GM06990 (cell line): ENCODE measurements at regions not wholly inside any gene's neighbourhood (a gene's known extent, or its start where the extent isn't known, plus 50 kb on each side); places are given as distances from the start of the nearest gene placed in this dataset.
"Not testable (repeated sequence)": the region's sequence is repeated elsewhere in the genome, so short reads cannot be mapped to it uniquely, and the experiment has no call there.

Experiments
- DNase-seq: peaks from one replicate; pipeline ENCODE4 v3.0.0-alpha.2; 2011; ENCODE audit not compliant: insufficient read length; ENCODE audit errors: extremely low read depth
- H3K27me3 ChIP-seq: replicated peaks from 2 replicates; pipeline ENCODE4 v1.6.0; 2011; ENCODE audit warnings: low read length; ENCODE audit not compliant: control insufficient read depth, insufficient read depth
- H3K36me3 ChIP-seq: 2 replicates; pipeline ENCODE4 v1.5.1; 2011; ENCODE audit warnings: low read length; ENCODE audit not compliant: control insufficient read depth, insufficient read depth
- H3K4me3 ChIP-seq: replicated peaks from 2 replicates; pipeline ENCODE4 v1.5.1; 2011; ENCODE audit warnings: low read depth, mild to moderate bottlenecking, control low read depth, low read length
- TF ChIP-seq, protein P1 (sequence below): IDR thresholded peaks from 2 replicates; pipeline ENCODE4 v1.5.1; 2011; ENCODE audit warnings: low read length, control low read depth, mild to moderate bottlenecking, inconsistent platforms; ENCODE audit not compliant: insufficient read depth, poor library complexity, severe bottlenecking

GRCh38 chr15:77905301-77905920 is 172.1 kb downstream of the TBC1D2B start:
- no peak overlapping the region for H3K4me3 ChIP-seq
- H3K36me3 ChIP-seq, result no peaks in the 10 kb centered on the region
- DNase-seq, result no peak
- TF ChIP-seq, protein P1, sequence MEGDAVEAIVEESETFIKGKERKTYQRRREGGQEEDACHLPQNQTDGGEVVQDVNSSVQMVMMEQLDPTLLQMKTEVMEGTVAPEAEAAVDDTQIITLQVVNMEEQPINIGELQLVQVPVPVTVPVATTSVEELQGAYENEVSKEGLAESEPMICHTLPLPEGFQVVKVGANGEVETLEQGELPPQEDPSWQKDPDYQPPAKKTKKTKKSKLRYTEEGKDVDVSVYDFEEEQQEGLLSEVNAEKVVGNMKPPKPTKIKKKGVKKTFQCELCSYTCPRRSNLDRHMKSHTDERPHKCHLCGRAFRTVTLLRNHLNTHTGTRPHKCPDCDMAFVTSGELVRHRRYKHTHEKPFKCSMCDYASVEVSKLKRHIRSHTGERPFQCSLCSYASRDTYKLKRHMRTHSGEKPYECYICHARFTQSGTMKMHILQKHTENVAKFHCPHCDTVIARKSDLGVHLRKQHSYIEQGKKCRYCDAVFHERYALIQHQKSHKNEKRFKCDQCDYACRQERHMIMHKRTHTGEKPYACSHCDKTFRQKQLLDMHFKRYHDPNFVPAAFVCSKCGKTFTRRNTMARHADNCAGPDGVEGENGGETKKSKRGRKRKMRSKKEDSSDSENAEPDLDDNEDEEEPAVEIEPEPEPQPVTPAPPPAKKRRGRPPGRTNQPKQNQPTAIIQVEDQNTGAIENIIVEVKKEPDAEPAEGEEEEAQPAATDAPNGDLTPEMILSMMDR, result no peak
- H3K27me3 ChIP-seq, result no peaks in the 10 kb centered on the region

DNA sequence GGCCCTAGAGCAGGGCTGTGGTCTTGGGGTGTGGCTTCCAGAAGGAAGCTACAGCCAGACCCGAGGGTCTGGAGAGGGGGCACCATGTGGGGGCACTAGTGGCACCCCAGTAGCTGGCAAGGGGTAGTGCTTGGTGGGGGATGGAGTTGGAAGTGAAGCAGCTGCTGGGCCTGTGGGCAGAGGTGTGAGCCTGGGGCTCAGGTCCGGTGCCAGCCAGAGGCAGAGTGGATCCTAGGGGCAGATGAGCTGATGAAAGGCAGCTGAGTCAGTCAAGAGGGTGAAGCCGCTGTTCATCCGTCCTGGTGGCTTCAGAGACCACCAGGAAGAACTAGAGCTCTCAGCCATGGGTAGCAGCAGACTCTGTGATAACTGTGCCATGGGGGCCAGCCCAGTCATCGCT is 172.6 kb downstream of the TBC1D2B start:
- Histone ChIP-seq H3K27me3 (no peaks in the 10 kb centered on the region), H3K36me3 (no peaks in the 10 kb centered on the region), H3K4me3 (no peak overlapping the region)
- no peak for DNase-seq
- TF ChIP-seq, protein P1, result no peak

DNA sequence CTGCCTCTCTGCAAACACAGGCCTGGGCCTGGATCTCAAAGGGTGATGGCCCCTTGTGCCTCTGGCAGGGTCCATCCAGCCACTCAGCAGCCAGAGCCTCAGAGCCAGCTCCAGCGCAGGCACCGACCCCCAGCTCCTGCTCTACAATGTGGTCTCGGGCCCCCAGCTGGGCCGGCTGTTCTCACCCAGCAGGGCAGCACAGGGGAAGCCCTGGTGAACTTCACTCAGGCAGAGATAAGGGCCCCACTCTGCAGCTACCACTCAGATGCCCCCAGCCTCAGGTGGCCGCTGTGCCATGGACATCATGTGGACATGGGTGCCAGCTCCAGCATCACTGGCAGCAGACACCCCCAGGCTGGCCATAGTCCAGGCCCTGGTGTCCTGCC is 173.1 kb downstream of the TBC1D2B start:
- TF ChIP-seq, protein P1, result no peak
- no peak for DNase-seq

DNA sequence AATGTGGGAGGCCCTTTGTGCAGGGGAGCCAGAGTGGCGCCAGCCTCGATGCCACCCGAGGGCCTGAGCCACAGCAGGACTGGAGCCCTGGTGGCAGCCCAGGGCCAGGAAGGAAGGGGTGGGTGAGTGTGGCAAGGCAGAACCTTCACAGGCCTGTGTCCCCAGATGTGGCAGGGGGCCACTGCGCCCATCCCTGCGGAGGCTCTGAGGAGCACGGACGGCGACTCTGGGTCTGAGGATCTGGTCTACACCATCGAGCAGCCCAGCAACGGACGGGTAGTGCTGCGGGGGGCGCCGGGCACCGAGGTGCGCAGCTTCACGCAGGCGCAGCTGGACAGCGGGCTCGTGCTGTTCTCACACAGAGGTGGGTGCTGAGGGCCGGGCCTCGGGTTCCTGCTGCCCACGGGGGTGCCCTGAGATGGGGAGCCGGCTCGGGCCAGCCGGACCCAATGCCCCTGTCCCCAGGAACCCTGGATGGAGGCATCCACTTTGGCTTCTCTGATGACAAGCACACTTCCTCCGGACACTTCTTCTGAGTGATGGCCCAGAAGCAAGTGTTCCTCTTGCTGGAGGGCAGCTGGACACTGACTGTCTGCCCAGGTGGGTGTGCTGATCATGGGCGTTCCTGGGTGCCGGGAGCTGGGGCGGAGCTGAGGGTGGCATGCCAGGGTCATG is 173.6 kb downstream of the TBC1D2B start:
- DNase-seq, H3K36me3 ChIP-seq, H3K4me3 ChIP-seq, H3K27me3 ChIP-seq: not testable (repeated sequence)

More for the DNA sequence above, 173.1 kb downstream of the TBC1D2B start:
- Histone ChIP-seq H3K27me3 (no peaks in the 10 kb centered on the region), H3K4me3 (no peak overlapping the region), H3K36me3 (no peaks in the 10 kb centered on the region)

DNA sequence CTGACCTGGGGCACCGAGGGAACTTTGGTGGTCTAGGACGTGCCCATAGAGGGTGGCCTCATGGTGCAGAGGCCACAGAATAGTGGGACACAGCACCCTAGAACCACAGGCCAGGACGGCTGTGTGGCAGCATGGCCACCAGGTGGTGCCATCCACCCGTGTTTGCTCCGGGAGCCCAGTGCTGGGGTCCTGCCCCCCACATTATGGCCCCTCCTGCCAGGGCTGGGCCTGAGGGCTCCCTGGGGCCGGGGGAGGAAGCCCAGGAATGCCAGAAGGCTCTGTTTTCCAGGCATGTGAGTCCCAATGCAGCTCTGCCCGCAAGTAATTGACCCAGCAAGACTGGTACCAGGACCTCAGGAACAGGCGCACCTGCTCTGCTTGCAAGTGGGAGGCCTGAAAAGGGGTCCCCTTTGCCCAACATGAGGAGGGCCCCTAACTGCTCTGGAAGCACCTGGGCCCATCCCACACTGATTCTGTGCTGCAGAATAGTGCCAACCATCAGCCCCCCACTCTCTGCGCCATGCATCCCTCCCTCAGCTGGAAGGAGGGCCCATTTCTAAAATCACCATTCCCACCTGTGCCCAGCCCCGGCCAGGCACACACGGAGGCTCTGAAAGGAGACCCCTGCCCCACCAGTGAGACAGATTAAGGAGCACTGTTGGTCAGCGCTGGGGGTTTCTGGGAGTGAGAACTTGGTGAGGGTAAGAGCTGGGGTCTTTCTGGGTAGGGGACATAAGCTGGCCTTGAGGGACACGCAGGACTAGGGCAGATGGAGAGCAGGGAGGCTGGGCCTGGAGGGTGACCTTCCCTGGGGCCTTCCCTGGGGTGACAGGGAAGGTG is 174.4 kb downstream of the TBC1D2B start:
- DNase-seq, H3K36me3 ChIP-seq, H3K27me3 ChIP-seq, H3K4me3 ChIP-seq: not testable (repeated sequence)
- TF ChIP-seq, protein P1, result peak; percentile 85

GRCh38 chr15:77901921-77902750 is 175.4 kb downstream of the TBC1D2B start:
- TF ChIP-seq, protein P1, result peak; percentile 20
- H3K36me3 ChIP-seq, result no peaks in the 10 kb centered on the region
- no peak overlapping the region for H3K4me3 ChIP-seq
- no peaks in the 10 kb centered on the region for H3K27me3 ChIP-seq
- no peak for DNase-seq
